Astrocyte (in vitro differentiated cells and primary cell): ENCODE measurements at regions not wholly inside any gene's neighbourhood (a gene's known extent, or its start where the extent isn't known, plus 50 kb on each side); places are given as distances from the start of the nearest gene placed in this dataset.

Experiments used
- DNase-seq: peaks from one replicate; pipeline ENCODE4 v3.0.0-alpha.2; 2010; ENCODE audit warnings: low read depth
- FAIRE-seq: peaks from 2 replicates; lab custom pipeline; 2011; peaks lifted over from hg19 to GRCh38; lab: Jason Lieb, UNC
- H2AFZ ChIP-seq: 2 replicates; pipeline ENCODE4 v1.6.0; 2012; ENCODE audit warnings: low read depth, low read length, inconsistent platforms
- H3K27ac ChIP-seq: 2 replicates; pipeline ENCODE4 v1.5.1; 2011; ENCODE audit warnings: low read depth, low read length, inconsistent platforms
- H3K27me3 ChIP-seq: 2 replicates; pipeline ENCODE4 v1.6.0; 2011; ENCODE audit warnings: low read length, inconsistent platforms; ENCODE audit not compliant: insufficient read depth
- H3K36me3 ChIP-seq: 2 replicates; pipeline ENCODE4 v1.5.1; 2011; ENCODE audit warnings: low read length, inconsistent platforms; ENCODE audit not compliant: insufficient read depth
- H3K4me1 ChIP-seq: 2 replicates; pipeline ENCODE4 v1.5.1; 2011; ENCODE audit warnings: low read length, inconsistent platforms; ENCODE audit not compliant: insufficient read depth
- H3K4me2 ChIP-seq: 2 replicates; pipeline ENCODE4 v1.6.0; 2012; ENCODE audit warnings: low read length, inconsistent platforms
- H3K4me3 ChIP-seq: 2 replicates; pipeline ENCODE4 v1.5.1; 2011; ENCODE audit warnings: low read depth, mild to moderate bottlenecking, low read length, inconsistent platforms; ENCODE audit not compliant: insufficient read depth
- H3K79me2 ChIP-seq: 2 replicates; pipeline ENCODE4 v1.6.0; 2012; ENCODE audit warnings: mild to moderate bottlenecking, low read length, inconsistent platforms; ENCODE audit not compliant: insufficient read depth
- H3K9ac ChIP-seq: 2 replicates; pipeline ENCODE4 v1.6.0; 2012; ENCODE audit warnings: mild to moderate bottlenecking, low read length, inconsistent platforms
- H3K9me3 ChIP-seq: 2 replicates; pipeline ENCODE4 v1.5.1; 2012; ENCODE audit warnings: low read depth, mild to moderate bottlenecking, low read length, inconsistent platforms; ENCODE audit not compliant: insufficient read depth
- H4K20me1 ChIP-seq: 2 replicates; pipeline ENCODE4 v1.6.0; 2012; ENCODE audit warnings: low read length, inconsistent platforms; ENCODE audit not compliant: insufficient read depth
- H3K27ac Mint-ChIP-seq: one replicate; pipeline ENCODE4 v1.8.0; 2021; ENCODE audit warnings: mild to moderate bottlenecking, mixed read lengths; ENCODE audit not compliant: unreplicated experiment
- H3K27me3 Mint-ChIP-seq: one replicate; pipeline ENCODE4 v1.8.0; 2021; ENCODE audit warnings: low read depth, mixed read lengths; ENCODE audit not compliant: unreplicated experiment
- H3K36me3 Mint-ChIP-seq: one replicate; pipeline ENCODE4 v1.8.0; 2021; ENCODE audit warnings: low read depth, mixed read lengths; ENCODE audit not compliant: unreplicated experiment
- H3K4me1 Mint-ChIP-seq: one replicate; pipeline ENCODE4 v1.8.0; 2021; ENCODE audit warnings: low read depth, mixed read lengths; ENCODE audit not compliant: unreplicated experiment
- H3K4me3 Mint-ChIP-seq: one replicate; pipeline ENCODE4 v1.8.0; 2021; ENCODE audit warnings: mild to moderate bottlenecking, moderate library complexity, mixed read lengths; ENCODE audit not compliant: unreplicated experiment
- H3K9me3 Mint-ChIP-seq: one replicate; pipeline ENCODE4 v1.8.0; 2021; ENCODE audit warnings: mild to moderate bottlenecking, mixed read lengths; ENCODE audit not compliant: unreplicated experiment
- CTCF ChIP-seq: IDR thresholded peaks from 2 replicates; pipeline ENCODE4 v1.5.1; 2011; ENCODE audit warnings: low read depth, mild to moderate bottlenecking, inconsistent platforms, low read length, moderate library complexity; ENCODE audit not compliant: insufficient read depth
- EZH2 ChIP-seq: IDR thresholded peaks from 2 replicates; pipeline ENCODE4 v1.6.1; 2012; ENCODE audit warnings: mild to moderate bottlenecking, low read length, inconsistent platforms; ENCODE audit not compliant: insufficient read depth

DNA sequence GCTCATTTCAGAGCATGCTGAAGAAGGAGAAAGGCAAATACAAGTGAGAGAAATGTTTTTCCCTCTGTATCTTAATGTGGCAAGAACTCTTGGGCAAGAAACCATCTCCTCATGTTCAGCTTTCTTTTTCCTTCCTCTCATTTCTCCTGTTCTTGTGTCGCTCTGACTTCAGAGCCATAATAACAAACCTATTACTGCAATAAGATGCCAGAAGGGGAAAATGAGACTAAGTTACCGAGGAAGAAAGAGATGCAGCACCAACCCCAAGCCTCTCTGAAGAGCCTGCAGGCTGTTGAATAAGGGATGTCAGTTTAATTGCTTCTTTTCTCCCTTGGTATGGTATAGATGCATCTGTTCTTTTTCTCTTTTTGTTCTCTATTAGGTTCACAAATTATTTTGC, 170.1 kb upstream of the GLRA1 start:
- Mint-ChIP-seq H3K27me3 (peaks cover 3% of the 10 kb centered on the region), H3K4me3 (no peak overlapping the region), H3K36me3 (no peaks in the 10 kb centered on the region), H3K27ac (no peak overlapping the region), H3K9me3 (no peaks in the 10 kb centered on the region), H3K4me1 (peaks cover 16% of the 10 kb centered on the region)
- H3K4me2 ChIP-seq, result no peak overlapping the region
- no peak overlapping the region for H2AFZ ChIP-seq
- H3K27me3 ChIP-seq, result no peaks in the 10 kb centered on the region
- no peak overlapping the region for H3K4me3 ChIP-seq
- H3K9me3 ChIP-seq, result no peaks in the 10 kb centered on the region
- H3K79me2 ChIP-seq, result no peaks in the 10 kb centered on the region
- H3K4me1 ChIP-seq, result no peaks in the 10 kb centered on the region
- H4K20me1 ChIP-seq, result no peaks in the 10 kb centered on the region
- FAIRE-seq (no peak), DNase-seq (no peak)
- no peak overlapping the region for H3K27ac ChIP-seq
- H3K36me3 ChIP-seq, result no peaks in the 10 kb centered on the region
- no peak overlapping the region for H3K9ac ChIP-seq
- TF ChIP-seq EZH2, result no peak
- TF ChIP-seq CTCF, result no peak

DNA sequence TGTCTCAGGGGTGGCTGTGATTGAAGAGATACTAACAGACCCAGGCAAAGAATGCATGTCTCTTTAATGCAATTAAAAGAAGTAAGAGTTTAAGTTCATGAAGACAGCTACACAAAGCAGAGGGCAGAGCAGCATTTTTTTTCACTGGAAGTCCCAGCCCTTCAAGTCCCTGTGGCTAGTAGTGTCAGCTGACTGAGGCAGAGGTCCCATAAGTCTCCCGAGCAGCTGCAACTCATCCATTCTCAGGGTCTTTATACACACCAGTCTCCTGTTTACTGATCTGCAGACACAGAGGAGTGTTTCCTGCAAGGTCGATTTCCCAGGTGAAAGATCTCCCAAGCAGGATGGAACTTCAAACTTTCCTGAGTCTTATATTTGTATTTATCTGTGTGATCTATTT, 169.4 kb upstream of the GLRA1 start:
- Histone ChIP-seq H3K27me3 (no peaks in the 10 kb centered on the region), H3K4me1 (no peaks in the 10 kb centered on the region), H3K9me3 (no peaks in the 10 kb centered on the region), H3K4me3 (no peak overlapping the region), H3K9ac (no peak overlapping the region), H3K4me2 (no peak overlapping the region), H3K36me3 (no peaks in the 10 kb centered on the region), H3K27ac (no peak overlapping the region), H2AFZ (no peak overlapping the region), H4K20me1 (no peaks in the 10 kb centered on the region), H3K79me2 (no peaks in the 10 kb centered on the region)
- no peaks in the 10 kb centered on the region for H3K9me3 Mint-ChIP-seq
- peaks cover 16% of the 10 kb centered on the region for H3K4me1 Mint-ChIP-seq
- no peak for TF ChIP-seq EZH2
- TF ChIP-seq CTCF, result no peak
- peaks cover 3% of the 10 kb centered on the region for H3K27me3 Mint-ChIP-seq
- H3K27ac Mint-ChIP-seq, result no peak overlapping the region
- H3K36me3 Mint-ChIP-seq, result no peaks in the 10 kb centered on the region
- FAIRE-seq, result no peak
- no peak for DNase-seq
- no peak overlapping the region for H3K4me3 Mint-ChIP-seq

- no peak overlapping the region for H3K4me3 Mint-ChIP-seq
- no peaks in the 10 kb centered on the region for H3K9me3 ChIP-seq
- no peaks in the 10 kb centered on the region for H4K20me1 ChIP-seq
- DNase-seq, result no peak
- H3K36me3 Mint-ChIP-seq, result no peaks in the 10 kb centered on the region
- peak overlapping the region; percentile 44 for H3K27ac Mint-ChIP-seq
- H2AFZ ChIP-seq, result no peak overlapping the region
- no peaks in the 10 kb centered on the region for H3K27me3 ChIP-seq
- H3K4me1 ChIP-seq, result no peaks in the 10 kb centered on the region
- H3K36me3 ChIP-seq, result no peaks in the 10 kb centered on the region
- no peaks in the 10 kb centered on the region for H3K9me3 Mint-ChIP-seq
- H3K9ac ChIP-seq, result no peak overlapping the region
- no peak overlapping the region for H3K4me2 ChIP-seq
- TF ChIP-seq EZH2 (no peak), CTCF (no peak)
- FAIRE-seq, result no peak
- H3K79me2 ChIP-seq, result no peaks in the 10 kb centered on the region
- peaks cover 16% of the 10 kb centered on the region for H3K4me1 Mint-ChIP-seq
- peaks cover 3% of the 10 kb centered on the region for H3K27me3 Mint-ChIP-seq
- no peak overlapping the region for H3K4me3 ChIP-seq
- H3K27ac ChIP-seq, result no peak overlapping the region
Observed at GRCh38 chr5:152092580-152092979, 167.9 kb upstream of the GLRA1 start.
